Natural killer cell (primary cell): ENCODE measurements at regions not wholly inside any gene's neighbourhood (a gene's known extent, or its start where the extent isn't known, plus 50 kb on each side); places are given as distances from the start of the nearest gene placed in this dataset.

Experiments used
- ATAC-seq, 3 donors: fragments of 150-1000 bp in 2 of 3; fragments of 200-7000 bp in 1 of 3; cut with Tn5 transposase; 1 replicate in 1 of 3; 2 replicates in 2 of 3; pipeline ENCODE4 v1.10.0; 2021; ENCODE audit warnings: mild to moderate bottlenecking in 2 of 3, moderate library complexity in 2 of 3
- DNase-seq, 2 donors: peaks; one replicate each; pipeline versions ENCODE4 v3.0.0 to v3.0.0-alpha.2; 2013 to 2021; ENCODE audit warnings: mixed read lengths in 1 of 2
- H3K27ac ChIP-seq: one replicate; pipeline ENCODE4 v1.5.1; 2013; ENCODE audit warnings: mild to moderate bottlenecking, low read length
- H3K27me3 ChIP-seq: one replicate; pipeline ENCODE4 v1.6.1; 2013; ENCODE audit warnings: low read length; ENCODE audit not compliant: control insufficient read depth, insufficient read depth
- H3K36me3 ChIP-seq: one replicate; pipeline ENCODE4 v1.6.1; 2013; ENCODE audit warnings: low read length; ENCODE audit not compliant: control insufficient read depth, insufficient read depth
- H3K4me1 ChIP-seq: one replicate; pipeline ENCODE4 v1.6.1; 2013; ENCODE audit warnings: low read length; ENCODE audit not compliant: control insufficient read depth, insufficient read depth
- H3K4me3 ChIP-seq: one replicate; pipeline ENCODE4 v1.5.1; 2013; ENCODE audit warnings: low read length
- H3K9me3 ChIP-seq: one replicate; pipeline ENCODE4 v1.6.1; 2013; ENCODE audit warnings: low read length; ENCODE audit not compliant: control insufficient read depth, insufficient read depth
- H3K27ac Mint-ChIP-seq, 2 donors: one replicate each; pipeline ENCODE4 v1.8.0; 2022; ENCODE audit warnings: mild to moderate bottlenecking in 2 of 2, mixed read lengths in 2 of 2, moderate library complexity in 1 of 2
- H3K27me3 Mint-ChIP-seq, 2 donors: one replicate each; pipeline ENCODE4 v1.8.0; 2022; ENCODE audit warnings: low read depth in 2 of 2, mixed read lengths in 2 of 2
- H3K36me3 Mint-ChIP-seq: one replicate; pipeline ENCODE4 v1.8.0; 2022; ENCODE audit warnings: mixed read lengths
- H3K4me1 Mint-ChIP-seq, 2 donors: one replicate each; pipeline ENCODE4 v1.8.0; 2022; ENCODE audit warnings: mixed read lengths in 2 of 2
- H3K4me3 Mint-ChIP-seq: one replicate; pipeline ENCODE4 v1.8.0; 2022; ENCODE audit warnings: mild to moderate bottlenecking, moderate library complexity, mixed read lengths
- H3K9me3 Mint-ChIP-seq, 2 donors: one replicate each; pipeline ENCODE4 v1.8.0; 2022; ENCODE audit warnings: mixed read lengths in 2 of 2
- WGBS: methylation state at CpG from one replicate; pipeline ENCODE4 v1.1.7; 2013; ENCODE audit warnings: missing lambda C conversion rate; ENCODE audit not compliant: insufficient coverage; 5-methylcytosine and 5-hydroxymethylcytosine counted together
- intact Hi-C: fragments of 100-400 bp; cut with micrococcal nuclease; formaldehyde crosslinking; loops from one replicate; pipeline ENCODE4 v1.14.2; 2022
- TF ChIP-seq, protein P1 (sequence below): fragments of 200-600 bp; IDR thresholded peaks from one replicate; pipeline ENCODE4 v1.8.0; 2022; ENCODE audit warnings: antibody characterized with exemption

DNA sequence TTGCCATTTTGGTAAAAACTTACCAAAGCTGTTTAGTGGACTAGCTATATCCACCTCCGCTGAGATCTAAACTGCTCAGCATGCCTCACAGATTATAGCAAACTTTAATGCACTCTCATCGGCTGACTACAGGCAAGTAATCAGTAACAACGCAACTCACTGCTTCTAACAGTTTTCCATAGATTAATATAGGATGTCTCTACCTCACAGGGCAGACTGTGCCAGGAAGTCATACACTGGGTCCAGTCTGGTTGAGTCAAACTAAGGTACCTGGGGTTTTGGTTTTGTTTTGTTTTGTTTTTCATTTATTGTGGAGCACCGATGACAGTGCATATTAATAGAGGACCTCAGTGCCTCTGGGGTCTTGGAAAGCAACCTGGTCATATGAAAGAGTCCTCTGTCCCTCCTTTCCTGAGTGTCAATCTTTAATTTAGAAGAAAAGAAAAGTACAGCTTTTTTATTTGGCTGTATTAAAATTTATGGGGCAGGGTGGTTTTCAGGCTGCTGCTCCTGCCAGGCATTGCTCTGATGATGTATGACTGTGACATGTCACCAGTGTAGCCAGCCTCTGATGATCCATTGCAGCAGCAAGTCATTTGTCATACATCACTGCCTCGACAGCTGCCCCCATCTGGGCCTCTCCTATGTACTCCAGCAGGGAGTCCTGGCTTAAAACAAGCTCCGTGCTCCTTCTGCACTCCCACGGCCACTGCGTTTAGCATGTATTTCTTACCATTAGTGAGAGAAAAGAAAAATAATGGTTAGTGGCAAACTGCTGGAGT lies 854.1 kb downstream of the KCNJ2 start:
- Mint-ChIP-seq H3K9me3 (peaks cover 6 to 10% of the 10 kb centered on the region in 2 donors), H3K4me3 (no peak overlapping the region), H3K27me3 (no peaks in the 10 kb centered on the region), H3K36me3 (no peaks in the 10 kb centered on the region), H3K4me1 (no peaks in the 10 kb centered on the region), H3K27ac (no peak overlapping the region)
- DNase-seq, result no peak
- Histone ChIP-seq H3K4me3 (no peak overlapping the region), H3K4me1 (no peaks in the 10 kb centered on the region), H3K27ac (no peak overlapping the region), H3K36me3 (no peaks in the 10 kb centered on the region), H3K9me3 (no peaks in the 10 kb centered on the region), H3K27me3 (no peaks in the 10 kb centered on the region)
- TF ChIP-seq, protein P1, sequence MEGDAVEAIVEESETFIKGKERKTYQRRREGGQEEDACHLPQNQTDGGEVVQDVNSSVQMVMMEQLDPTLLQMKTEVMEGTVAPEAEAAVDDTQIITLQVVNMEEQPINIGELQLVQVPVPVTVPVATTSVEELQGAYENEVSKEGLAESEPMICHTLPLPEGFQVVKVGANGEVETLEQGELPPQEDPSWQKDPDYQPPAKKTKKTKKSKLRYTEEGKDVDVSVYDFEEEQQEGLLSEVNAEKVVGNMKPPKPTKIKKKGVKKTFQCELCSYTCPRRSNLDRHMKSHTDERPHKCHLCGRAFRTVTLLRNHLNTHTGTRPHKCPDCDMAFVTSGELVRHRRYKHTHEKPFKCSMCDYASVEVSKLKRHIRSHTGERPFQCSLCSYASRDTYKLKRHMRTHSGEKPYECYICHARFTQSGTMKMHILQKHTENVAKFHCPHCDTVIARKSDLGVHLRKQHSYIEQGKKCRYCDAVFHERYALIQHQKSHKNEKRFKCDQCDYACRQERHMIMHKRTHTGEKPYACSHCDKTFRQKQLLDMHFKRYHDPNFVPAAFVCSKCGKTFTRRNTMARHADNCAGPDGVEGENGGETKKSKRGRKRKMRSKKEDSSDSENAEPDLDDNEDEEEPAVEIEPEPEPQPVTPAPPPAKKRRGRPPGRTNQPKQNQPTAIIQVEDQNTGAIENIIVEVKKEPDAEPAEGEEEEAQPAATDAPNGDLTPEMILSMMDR, result no peak
- ATAC-seq, result no peak
- WGBS, result 65% methylated on average over 8 of the region's 8 CpGs
- intact Hi-C loops, result no loop called here

DNA sequence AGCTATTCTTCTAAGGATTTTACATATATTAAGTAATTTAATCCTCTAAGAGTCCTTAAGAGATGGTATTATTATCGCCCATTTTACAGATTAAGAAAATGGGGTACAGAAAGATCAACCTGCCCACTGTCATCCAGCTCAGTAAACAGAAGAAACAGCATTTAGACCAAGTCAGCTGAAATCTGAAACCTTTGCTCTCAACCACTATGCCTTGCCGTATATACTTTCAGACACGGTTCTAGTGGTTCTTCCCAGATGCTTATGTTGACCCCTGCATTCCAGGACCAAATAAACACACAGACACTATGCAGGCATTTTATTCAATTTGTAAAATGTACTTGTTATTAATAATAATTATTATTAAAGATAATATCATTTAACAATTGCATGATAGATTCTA lies 854.8 kb downstream of the KCNJ2 start:
- H3K4me1 Mint-ChIP-seq, result no peaks in the 10 kb centered on the region
- intact Hi-C loops, result no loop called here
- H3K9me3 Mint-ChIP-seq, result peaks cover 6 to 10% of the 10 kb centered on the region in 2 donors
- H3K4me3 Mint-ChIP-seq, result no peak overlapping the region
- WGBS, result 89% methylated on average over 2 of the region's 3 CpGs
- TF ChIP-seq, protein P1, result no peak
- no peaks in the 10 kb centered on the region for H3K27me3 Mint-ChIP-seq
- ATAC-seq (no peak), DNase-seq (no peak)
- no peaks in the 10 kb centered on the region for H3K9me3 ChIP-seq
- H3K36me3 Mint-ChIP-seq, result no peaks in the 10 kb centered on the region
- no peaks in the 10 kb centered on the region for H3K4me1 ChIP-seq
- no peaks in the 10 kb centered on the region for H3K36me3 ChIP-seq
- H3K4me3 ChIP-seq, result no peak overlapping the region
- H3K27ac ChIP-seq, result no peak overlapping the region
- no peaks in the 10 kb centered on the region for H3K27me3 ChIP-seq
- no peak overlapping the region for H3K27ac Mint-ChIP-seq

DNA sequence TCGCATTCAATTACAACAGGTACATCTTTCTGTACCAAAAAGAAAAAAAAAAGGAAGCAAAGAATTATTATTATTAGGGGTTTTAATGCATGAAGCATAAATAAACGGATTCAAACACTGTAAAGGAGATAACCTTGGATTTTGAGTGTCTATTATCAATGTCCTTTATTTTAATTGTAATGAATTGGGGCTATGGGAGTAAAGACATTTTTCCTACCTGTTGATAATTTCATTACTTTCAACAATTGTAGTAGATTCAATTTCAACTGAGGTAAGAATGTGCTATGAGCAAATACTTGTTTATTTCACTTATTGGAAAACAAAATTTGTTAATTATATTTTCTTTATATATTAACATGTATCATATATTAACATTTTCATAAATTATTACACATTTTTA lies 855.6 kb downstream of the KCNJ2 start:
- ATAC-seq, result no peak

More for the DNA sequence above, 855.6 kb downstream of the KCNJ2 start:
- H3K4me1 Mint-ChIP-seq, result no peaks in the 10 kb centered on the region
- H3K4me3 Mint-ChIP-seq, result no peak overlapping the region
- Histone ChIP-seq H3K4me3 (no peak overlapping the region), H3K36me3 (no peaks in the 10 kb centered on the region), H3K4me1 (no peaks in the 10 kb centered on the region), H3K27ac (no peak overlapping the region), H3K27me3 (no peaks in the 10 kb centered on the region), H3K9me3 (no peaks in the 10 kb centered on the region)
- H3K36me3 Mint-ChIP-seq, result no peaks in the 10 kb centered on the region
- no peaks in the 10 kb centered on the region for H3K27me3 Mint-ChIP-seq
- H3K9me3 Mint-ChIP-seq, result peaks cover 6 to 10% of the 10 kb centered on the region in 2 donors
- intact Hi-C loops, result no loop called here
- WGBS, result 17% methylated on average over 1 of the region's 2 CpGs
- no peak overlapping the region for H3K27ac Mint-ChIP-seq
- TF ChIP-seq, protein P1, result no peak
- DNase-seq, result no peak
